ENCODE measurements at regions not wholly inside any gene's neighbourhood (a gene's known extent, or its start where the extent isn't known, plus 50 kb on each side); places are given as distances from the start of the nearest gene placed in this dataset.

- no peak for TF ChIP-seq CTCF (IDR thresholded peaks at IDR 0.05; ENCODE audit: low read depth, low read length)
- TF ChIP-seq EZH2phosphoT487 (IDR thresholded peaks at IDR 0.05; ENCODE audit: low read depth): no peak
Observed at GRCh38 chr17:52212851-52213250, 54.3 kb upstream of the CA10 start.
